ENCODE measurements at regions not wholly inside any gene's neighbourhood (a gene's known extent, or its start where the extent isn't known, plus 50 kb on each side); places are given as distances from the start of the nearest gene placed in this dataset.

DNA sequence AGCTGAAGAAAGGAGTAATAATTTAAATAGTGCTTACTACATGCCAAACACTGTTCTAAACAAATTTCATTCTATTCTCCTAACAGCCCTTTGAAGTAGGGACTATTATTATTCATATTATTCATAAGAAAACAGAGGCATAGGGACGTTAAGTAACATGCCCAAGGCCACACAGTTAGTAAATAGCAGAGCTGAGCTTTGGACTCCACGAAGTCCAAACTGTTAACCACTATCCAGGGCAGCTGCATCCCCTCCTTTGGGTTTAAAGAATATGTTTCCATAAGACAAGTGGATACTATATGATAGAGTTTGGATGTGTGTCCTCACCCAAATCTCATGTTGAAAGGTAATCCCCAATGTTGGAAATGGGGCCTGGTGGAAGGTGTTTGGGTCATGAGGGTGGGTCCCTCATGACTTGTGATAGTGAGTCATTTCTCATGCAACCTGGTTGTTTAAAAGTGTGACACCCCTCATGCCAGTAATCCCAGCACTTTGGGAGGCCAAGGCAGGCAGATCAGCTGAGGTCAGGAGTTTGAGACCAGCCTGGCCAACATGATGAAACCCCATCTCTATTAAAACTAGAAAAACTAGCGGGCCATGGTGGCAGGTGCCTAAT is 144.0 kb upstream of the CXADR start:
- no peak overlapping the region for H3K9ac ChIP-seq (ENCODE audit: insufficient read length)
- no peak for DNase-seq (ENCODE audit: low read depth, low spot score)
- H3K4me3 ChIP-seq: no peak overlapping the region
- H3K36me3 ChIP-seq (ENCODE audit: insufficient read depth, low read length): no peaks in the 10 kb centered on the region
- H3K9me3 ChIP-seq (ENCODE audit: low read depth, low read length): no peaks in the 10 kb centered on the region
- no peak overlapping the region for H3K27ac ChIP-seq
- no peak for TF ChIP-seq FOXP2 (optimal IDR thresholded peaks at IDR 0.05; ENCODE audit: control extremely low read depth, extremely low read length, insufficient read depth)
- no peak for TF ChIP-seq EZH2 (IDR thresholded peaks at IDR 0.05)
- no peak for TF ChIP-seq POLR2AphosphoS5 (IDR thresholded peaks at IDR 0.05; ENCODE audit: borderline replicate concordance, low read depth, low read length)

DNA sequence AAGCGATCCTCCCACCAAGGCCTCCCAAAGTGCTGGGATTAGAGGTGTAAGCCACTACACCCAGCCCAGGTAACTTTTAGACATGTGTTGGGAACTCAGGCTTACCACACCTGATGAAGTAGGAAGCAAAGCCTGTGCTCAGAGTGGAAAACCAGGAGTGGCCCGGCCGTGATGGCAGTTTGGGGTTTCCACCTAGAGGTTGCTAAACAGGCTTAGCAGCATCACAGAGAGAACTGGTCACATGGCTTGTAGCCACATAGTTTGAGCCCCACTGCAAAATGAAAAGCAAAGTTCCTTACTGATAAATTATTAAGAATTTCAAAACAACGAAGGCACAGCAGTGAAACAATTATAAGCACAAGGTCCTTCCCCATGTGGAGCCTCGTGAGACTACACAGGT is 142.6 kb upstream of the CXADR start:
- Histone ChIP-seq H3K36me3 (ENCODE audit: insufficient read depth, low read length) (no peaks in the 10 kb centered on the region), H3K4me3 (no peak overlapping the region), H3K27ac (no peak overlapping the region), H3K9ac (ENCODE audit: insufficient read length) (no peak overlapping the region), H3K9me3 (ENCODE audit: low read depth, low read length) (no peaks in the 10 kb centered on the region)
- no peak for DNase-seq (ENCODE audit: low read depth, low spot score)
- no peak for TF ChIP-seq POLR2AphosphoS5 (IDR thresholded peaks at IDR 0.05; ENCODE audit: borderline replicate concordance, low read depth, low read length)

DNA sequence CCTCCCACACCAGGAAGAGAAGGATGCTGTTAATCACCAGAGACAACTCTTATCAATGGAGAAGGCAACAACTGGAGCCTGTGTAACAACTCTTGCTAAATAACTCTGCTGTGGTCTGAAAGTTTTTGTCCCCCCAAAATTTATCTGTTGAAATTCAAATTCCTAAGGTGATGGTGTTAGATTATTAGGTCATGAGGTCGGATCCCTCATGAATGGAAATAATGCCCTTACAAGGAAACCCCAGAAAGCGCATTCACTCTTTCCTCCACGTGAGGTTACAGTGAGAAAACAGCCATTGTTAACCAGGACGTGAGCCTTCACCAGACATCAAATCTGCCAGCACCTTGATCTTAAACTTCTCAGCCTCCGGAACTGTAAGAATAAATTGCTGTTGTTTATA is 141.9 kb upstream of the CXADR start:
- Histone ChIP-seq H3K4me3 (no peak overlapping the region), H3K9ac (ENCODE audit: insufficient read length) (no peak overlapping the region), H3K27ac (no peak overlapping the region), H3K9me3 (ENCODE audit: low read depth, low read length) (no peaks in the 10 kb centered on the region), H3K36me3 (ENCODE audit: insufficient read depth, low read length) (no peaks in the 10 kb centered on the region)
- DNase-seq (ENCODE audit: low read depth, low spot score): no peak
- TF ChIP-seq EZH2 (IDR thresholded peaks at IDR 0.05) (no peak), POLR2AphosphoS5 (IDR thresholded peaks at IDR 0.05; ENCODE audit: borderline replicate concordance, low read depth, low read length) (no peak)

DNA sequence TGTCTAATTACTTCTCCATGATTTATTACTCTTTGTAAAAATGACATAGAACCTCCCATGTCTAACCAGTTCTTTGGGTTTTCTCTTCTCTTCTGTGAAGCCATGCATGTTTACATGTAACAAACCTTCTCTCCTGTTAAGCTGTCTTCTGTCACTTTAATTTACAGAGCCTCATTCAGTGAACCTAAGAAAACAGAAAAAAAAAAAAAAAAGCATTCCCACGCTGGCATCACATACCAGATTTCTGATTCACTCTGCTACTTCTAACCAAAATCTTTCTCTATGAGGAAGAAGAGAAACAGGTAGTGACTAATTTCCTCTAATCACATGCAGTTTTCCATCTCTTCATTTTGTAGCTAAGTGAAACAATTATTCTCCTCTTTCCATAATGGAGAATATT is 141.4 kb upstream of the CXADR start:
- H3K27ac ChIP-seq: no peak overlapping the region
- H3K9me3 ChIP-seq (ENCODE audit: low read depth, low read length): no peaks in the 10 kb centered on the region
- H3K4me3 ChIP-seq: no peak overlapping the region
- H3K9ac ChIP-seq (ENCODE audit: insufficient read length): no peak overlapping the region
- TF ChIP-seq EZH2 (IDR thresholded peaks at IDR 0.05) (no peak), FOXP2 (optimal IDR thresholded peaks at IDR 0.05; ENCODE audit: control extremely low read depth, extremely low read length, insufficient read depth) (no peak), POLR2AphosphoS5 (IDR thresholded peaks at IDR 0.05; ENCODE audit: borderline replicate concordance, low read depth, low read length) (no peak)
- no peaks in the 10 kb centered on the region for H3K36me3 ChIP-seq (ENCODE audit: insufficient read depth, low read length)
- no peak for DNase-seq (ENCODE audit: low read depth, low spot score)

DNA sequence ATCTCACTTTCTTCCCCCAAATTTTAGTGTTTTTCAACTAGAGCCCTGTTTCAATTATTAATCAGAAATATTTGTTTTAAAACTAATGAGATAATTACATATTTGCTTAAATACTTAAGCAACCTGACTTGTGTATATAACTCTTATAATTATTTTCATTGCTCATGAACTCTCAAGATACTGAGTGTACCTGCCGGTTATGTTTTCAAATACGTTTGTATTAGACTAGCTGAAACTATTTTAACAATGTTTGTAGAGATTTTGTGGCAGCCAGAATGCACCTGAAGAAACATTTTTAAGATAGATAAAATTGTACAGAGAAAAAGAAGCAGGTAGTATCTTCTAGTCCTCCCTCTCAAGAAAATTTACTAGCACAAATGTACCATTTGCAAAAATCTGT is 140.6 kb upstream of the CXADR start:
- Histone ChIP-seq H3K4me3 (no peak overlapping the region), H3K36me3 (ENCODE audit: insufficient read depth, low read length) (no peaks in the 10 kb centered on the region), H3K9me3 (ENCODE audit: low read depth, low read length) (no peaks in the 10 kb centered on the region), H3K9ac (ENCODE audit: insufficient read length) (no peak overlapping the region), H3K27ac (no peak overlapping the region)
- DNase-seq (ENCODE audit: low read depth, low spot score): no peak
- no peak for TF ChIP-seq FOXP2 (optimal IDR thresholded peaks at IDR 0.05; ENCODE audit: control extremely low read depth, extremely low read length, insufficient read depth)
- no peak for TF ChIP-seq EZH2 (IDR thresholded peaks at IDR 0.05)
- no peak for TF ChIP-seq POLR2AphosphoS5 (IDR thresholded peaks at IDR 0.05; ENCODE audit: borderline replicate concordance, low read depth, low read length)

DNA sequence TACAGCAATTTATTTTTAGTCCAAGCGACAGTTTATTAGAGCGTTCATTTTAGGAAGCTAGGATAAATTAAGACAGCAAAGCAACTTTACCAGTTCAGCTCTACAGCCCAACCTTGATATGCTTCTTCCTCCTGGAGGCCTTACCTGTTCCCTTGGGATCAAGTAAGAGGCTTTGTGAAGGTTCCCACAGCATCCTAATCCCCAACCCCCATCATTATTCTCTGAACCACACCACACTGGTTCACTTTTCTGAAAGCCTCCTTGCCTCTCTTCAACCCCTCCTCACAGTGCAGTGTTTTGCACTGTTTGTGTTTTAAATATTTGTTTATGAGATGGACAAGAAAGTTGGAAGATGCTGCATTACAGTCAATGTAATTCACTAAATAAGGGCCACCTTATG is 126.3 kb upstream of the CXADR start:
- Histone ChIP-seq H3K36me3 (ENCODE audit: insufficient read depth, low read length) (no peaks in the 10 kb centered on the region), H3K9ac (ENCODE audit: insufficient read length) (no peak overlapping the region), H3K9me3 (ENCODE audit: low read depth, low read length) (no peaks in the 10 kb centered on the region), H3K27ac (no peak overlapping the region), H3K4me3 (no peak overlapping the region)
- TF ChIP-seq EZH2 (IDR thresholded peaks at IDR 0.05) (no peak), POLR2AphosphoS5 (IDR thresholded peaks at IDR 0.05; ENCODE audit: borderline replicate concordance, low read depth, low read length) (no peak), FOXP2 (optimal IDR thresholded peaks at IDR 0.05; ENCODE audit: control extremely low read depth, extremely low read length, insufficient read depth) (no peak)
- DNase-seq (ENCODE audit: low read depth, low spot score): no peak

DNA sequence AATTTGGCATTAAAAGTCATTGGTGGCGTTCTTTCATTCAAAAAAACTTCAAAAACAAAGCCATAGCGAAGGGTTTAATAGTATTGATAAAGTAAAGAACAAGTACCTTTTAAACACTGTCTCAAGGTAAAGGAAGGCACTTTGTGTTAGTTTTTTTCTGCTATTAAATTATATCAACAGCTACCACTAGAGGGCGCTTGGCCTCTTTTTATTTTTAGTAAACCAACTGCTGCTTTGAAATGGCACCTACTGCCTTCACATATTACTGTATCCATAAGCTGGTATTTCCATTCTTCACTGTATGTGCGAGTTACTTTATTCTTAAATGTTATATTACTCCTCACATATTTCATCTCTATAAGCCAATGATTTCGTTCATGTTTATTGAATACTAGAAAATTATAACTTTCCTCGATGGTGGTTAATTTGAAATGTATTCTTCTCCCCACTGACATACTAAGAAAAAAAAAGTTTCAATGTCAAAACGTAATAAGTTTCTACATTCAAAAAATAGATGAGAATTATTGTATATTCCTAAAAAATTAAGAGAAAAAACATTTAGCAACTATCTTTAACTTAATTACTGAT is 125.7 kb upstream of the CXADR start:
- Histone ChIP-seq H3K36me3 (ENCODE audit: insufficient read depth, low read length) (no peaks in the 10 kb centered on the region), H3K27ac (no peak overlapping the region), H3K4me3 (no peak overlapping the region), H3K9me3 (ENCODE audit: low read depth, low read length) (no peaks in the 10 kb centered on the region), H3K9ac (ENCODE audit: insufficient read length) (no peak overlapping the region)
- no peak for TF ChIP-seq FOXP2 (optimal IDR thresholded peaks at IDR 0.05; ENCODE audit: control extremely low read depth, extremely low read length, insufficient read depth)
- no peak for TF ChIP-seq EZH2 (IDR thresholded peaks at IDR 0.05)
- no peak for TF ChIP-seq POLR2AphosphoS5 (IDR thresholded peaks at IDR 0.05; ENCODE audit: borderline replicate concordance, low read depth, low read length)
- peak; percentile 66 for DNase-seq (ENCODE audit: low read depth, low spot score)

DNA sequence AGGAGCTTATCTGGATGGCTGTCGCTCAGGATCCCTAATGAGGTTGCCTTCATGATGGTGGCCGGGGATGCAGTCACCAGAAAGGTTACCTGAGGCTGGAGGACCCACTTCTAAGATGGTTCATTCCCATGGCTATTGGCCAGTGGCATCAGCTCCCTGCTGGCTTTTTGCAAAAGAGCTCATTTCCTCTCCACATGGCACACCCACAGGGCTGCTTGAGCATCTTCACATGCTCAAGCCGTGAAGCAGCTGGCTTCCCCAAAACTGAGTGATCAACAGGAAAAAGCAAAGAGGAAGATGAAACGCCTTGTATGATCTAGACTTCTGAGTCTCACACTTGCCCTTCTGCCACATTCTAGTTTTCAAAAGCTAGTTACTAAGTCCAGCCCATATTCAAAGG is 124.6 kb upstream of the CXADR start:
- H3K9ac ChIP-seq (ENCODE audit: insufficient read length): no peak overlapping the region
- no peaks in the 10 kb centered on the region for H3K9me3 ChIP-seq (ENCODE audit: low read depth, low read length)
- TF ChIP-seq POLR2AphosphoS5 (IDR thresholded peaks at IDR 0.05; ENCODE audit: borderline replicate concordance, low read depth, low read length) (no peak), FOXP2 (optimal IDR thresholded peaks at IDR 0.05; ENCODE audit: control extremely low read depth, extremely low read length, insufficient read depth) (no peak), EZH2 (IDR thresholded peaks at IDR 0.05) (no peak)
- H3K36me3 ChIP-seq (ENCODE audit: insufficient read depth, low read length): no peaks in the 10 kb centered on the region
- no peak overlapping the region for H3K27ac ChIP-seq
- no peak for DNase-seq (ENCODE audit: low read depth, low spot score)
- H3K4me3 ChIP-seq: no peak overlapping the region

DNA sequence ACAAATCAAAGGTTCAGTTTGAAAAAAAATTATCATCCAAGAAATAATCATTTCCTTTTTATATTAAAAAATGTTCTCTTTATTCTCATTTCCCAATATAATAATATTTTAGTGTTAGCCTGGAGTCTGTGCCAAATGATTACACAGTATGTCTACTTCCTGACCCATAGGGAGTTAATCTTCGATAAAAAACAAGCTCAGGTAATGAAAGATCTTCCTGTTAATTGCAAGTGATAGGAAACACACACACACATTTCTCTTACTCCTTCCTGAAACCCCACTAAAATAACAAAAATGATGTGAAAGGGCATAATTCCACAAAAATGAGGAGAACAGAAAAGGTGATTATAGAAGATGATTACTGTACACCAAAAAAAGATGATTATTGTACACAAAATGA is 123.5 kb upstream of the CXADR start:
- H3K9ac ChIP-seq (ENCODE audit: insufficient read length): no peak overlapping the region
- no peaks in the 10 kb centered on the region for H3K36me3 ChIP-seq (ENCODE audit: insufficient read depth, low read length)
- TF ChIP-seq POLR2AphosphoS5 (IDR thresholded peaks at IDR 0.05; ENCODE audit: borderline replicate concordance, low read depth, low read length) (no peak), FOXP2 (optimal IDR thresholded peaks at IDR 0.05; ENCODE audit: control extremely low read depth, extremely low read length, insufficient read depth) (no peak), EZH2 (IDR thresholded peaks at IDR 0.05) (no peak)
- no peak overlapping the region for H3K27ac ChIP-seq
- H3K9me3 ChIP-seq (ENCODE audit: low read depth, low read length): no peaks in the 10 kb centered on the region
- DNase-seq (ENCODE audit: low read depth, low spot score): no peak
- no peak overlapping the region for H3K4me3 ChIP-seq

Data from SK-N-MC (cell line).